Astrocyte (in vitro differentiated cells and primary cell): ENCODE measurements at regions not wholly inside any gene's neighbourhood (a gene's known extent, or its start where the extent isn't known, plus 50 kb on each side); places are given as distances from the start of the nearest gene placed in this dataset.

Experiments
- DNase-seq: peaks from one replicate; pipeline ENCODE4 v3.0.0-alpha.2; 2010; ENCODE audit warnings: low read depth
- FAIRE-seq: peaks from 2 replicates; lab custom pipeline; 2011; peaks lifted over from hg19 to GRCh38; lab: Jason Lieb, UNC
- H2AFZ ChIP-seq: 2 replicates; pipeline ENCODE4 v1.6.0; 2012; ENCODE audit warnings: low read depth, low read length, inconsistent platforms
- H3K27ac ChIP-seq: 2 replicates; pipeline ENCODE4 v1.5.1; 2011; ENCODE audit warnings: low read depth, low read length, inconsistent platforms
- H3K27me3 ChIP-seq: 2 replicates; pipeline ENCODE4 v1.6.0; 2011; ENCODE audit warnings: low read length, inconsistent platforms; ENCODE audit not compliant: insufficient read depth
- H3K36me3 ChIP-seq: 2 replicates; pipeline ENCODE4 v1.5.1; 2011; ENCODE audit warnings: low read length, inconsistent platforms; ENCODE audit not compliant: insufficient read depth
- H3K4me1 ChIP-seq: 2 replicates; pipeline ENCODE4 v1.5.1; 2011; ENCODE audit warnings: low read length, inconsistent platforms; ENCODE audit not compliant: insufficient read depth
- H3K4me2 ChIP-seq: 2 replicates; pipeline ENCODE4 v1.6.0; 2012; ENCODE audit warnings: low read length, inconsistent platforms
- H3K4me3 ChIP-seq: 2 replicates; pipeline ENCODE4 v1.5.1; 2011; ENCODE audit warnings: low read depth, mild to moderate bottlenecking, low read length, inconsistent platforms; ENCODE audit not compliant: insufficient read depth
- H3K79me2 ChIP-seq: 2 replicates; pipeline ENCODE4 v1.6.0; 2012; ENCODE audit warnings: mild to moderate bottlenecking, low read length, inconsistent platforms; ENCODE audit not compliant: insufficient read depth
- H3K9ac ChIP-seq: 2 replicates; pipeline ENCODE4 v1.6.0; 2012; ENCODE audit warnings: mild to moderate bottlenecking, low read length, inconsistent platforms
- H3K9me3 ChIP-seq: 2 replicates; pipeline ENCODE4 v1.5.1; 2012; ENCODE audit warnings: low read depth, mild to moderate bottlenecking, low read length, inconsistent platforms; ENCODE audit not compliant: insufficient read depth
- H4K20me1 ChIP-seq: 2 replicates; pipeline ENCODE4 v1.6.0; 2012; ENCODE audit warnings: low read length, inconsistent platforms; ENCODE audit not compliant: insufficient read depth
- H3K27ac Mint-ChIP-seq: one replicate; pipeline ENCODE4 v1.8.0; 2021; ENCODE audit warnings: mild to moderate bottlenecking, mixed read lengths; ENCODE audit not compliant: unreplicated experiment
- H3K27me3 Mint-ChIP-seq: one replicate; pipeline ENCODE4 v1.8.0; 2021; ENCODE audit warnings: low read depth, mixed read lengths; ENCODE audit not compliant: unreplicated experiment
- H3K36me3 Mint-ChIP-seq: one replicate; pipeline ENCODE4 v1.8.0; 2021; ENCODE audit warnings: low read depth, mixed read lengths; ENCODE audit not compliant: unreplicated experiment
- H3K4me1 Mint-ChIP-seq: one replicate; pipeline ENCODE4 v1.8.0; 2021; ENCODE audit warnings: low read depth, mixed read lengths; ENCODE audit not compliant: unreplicated experiment
- H3K4me3 Mint-ChIP-seq: one replicate; pipeline ENCODE4 v1.8.0; 2021; ENCODE audit warnings: mild to moderate bottlenecking, moderate library complexity, mixed read lengths; ENCODE audit not compliant: unreplicated experiment
- H3K9me3 Mint-ChIP-seq: one replicate; pipeline ENCODE4 v1.8.0; 2021; ENCODE audit warnings: mild to moderate bottlenecking, mixed read lengths; ENCODE audit not compliant: unreplicated experiment
- CTCF ChIP-seq: IDR thresholded peaks from 2 replicates; pipeline ENCODE4 v1.5.1; 2011; ENCODE audit warnings: low read depth, mild to moderate bottlenecking, inconsistent platforms, low read length, moderate library complexity; ENCODE audit not compliant: insufficient read depth
- EZH2 ChIP-seq: IDR thresholded peaks from 2 replicates; pipeline ENCODE4 v1.6.1; 2012; ENCODE audit warnings: mild to moderate bottlenecking, low read length, inconsistent platforms; ENCODE audit not compliant: insufficient read depth

DNA sequence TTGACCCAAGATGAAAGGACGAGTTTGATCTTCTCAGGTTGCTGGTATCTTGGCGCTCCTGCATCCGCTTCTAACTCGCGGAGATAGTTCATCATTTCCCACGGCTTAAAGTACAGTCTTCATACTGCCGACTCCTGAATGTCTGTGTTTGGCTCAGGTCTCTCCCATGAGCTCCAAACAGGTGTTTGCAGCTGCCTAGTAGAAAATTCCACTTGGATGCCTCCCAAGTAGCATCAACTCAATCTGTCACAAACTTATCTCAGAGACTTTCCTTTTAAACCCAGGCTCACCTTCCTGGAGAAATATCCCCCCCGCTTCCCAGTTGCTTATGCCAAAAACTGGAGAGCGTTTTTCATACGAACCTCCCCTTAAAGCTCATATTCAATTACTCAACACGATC lies 986.5 kb downstream of the TBC1D22A start:
- Mint-ChIP-seq H3K36me3 (no peaks in the 10 kb centered on the region), H3K4me1 (peaks cover 2% of the 10 kb centered on the region), H3K9me3 (peaks cover 2% of the 10 kb centered on the region), H3K4me3 (no peak overlapping the region), H3K27ac (no peak overlapping the region), H3K27me3 (peaks cover 23% of the 10 kb centered on the region)
- H3K36me3 ChIP-seq, result no peaks in the 10 kb centered on the region
- no peak overlapping the region for H3K27ac ChIP-seq
- FAIRE-seq (no peak), DNase-seq (no peak)
- TF ChIP-seq CTCF (no peak), EZH2 (no peak)
- H3K9me3 ChIP-seq, result peaks cover 4% of the 10 kb centered on the region
- H2AFZ ChIP-seq, result no peak overlapping the region
- no peaks in the 10 kb centered on the region for H4K20me1 ChIP-seq
- H3K9ac ChIP-seq, result no peak overlapping the region
- H3K4me1 ChIP-seq, result no peaks in the 10 kb centered on the region
- no peak overlapping the region for H3K4me3 ChIP-seq
- H3K27me3 ChIP-seq, result no peaks in the 10 kb centered on the region
- no peaks in the 10 kb centered on the region for H3K79me2 ChIP-seq
- H3K4me2 ChIP-seq, result no peak overlapping the region

DNA sequence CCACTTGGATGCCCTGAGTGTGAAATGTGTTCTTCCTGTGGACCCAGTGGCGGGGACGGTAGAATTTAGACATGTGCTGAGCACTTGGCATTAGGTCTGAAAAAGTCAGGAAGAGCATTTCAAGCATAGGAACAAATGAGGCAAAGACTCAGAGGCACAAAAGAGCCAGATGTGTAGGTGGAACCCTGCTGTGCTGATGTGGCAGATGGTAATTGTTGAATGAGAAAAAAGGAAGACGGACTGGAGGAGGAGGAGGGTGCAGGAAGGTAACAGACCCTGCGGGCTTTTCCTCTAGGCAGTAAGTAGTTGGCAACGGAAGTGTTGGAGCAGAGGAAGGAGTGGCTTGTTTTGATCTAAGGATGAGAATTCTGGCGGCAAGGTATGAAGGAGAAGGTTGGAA lies 985.8 kb downstream of the TBC1D22A start:
- Histone ChIP-seq H2AFZ (no peak overlapping the region), H3K9me3 (peaks cover 4% of the 10 kb centered on the region), H3K4me1 (no peaks in the 10 kb centered on the region), H3K27ac (no peak overlapping the region), H3K4me2 (no peak overlapping the region), H3K79me2 (no peaks in the 10 kb centered on the region), H3K4me3 (no peak overlapping the region), H3K36me3 (no peaks in the 10 kb centered on the region), H3K27me3 (no peaks in the 10 kb centered on the region), H3K9ac (no peak overlapping the region), H4K20me1 (no peaks in the 10 kb centered on the region)
- DNase-seq, result no peak
- H3K4me1 Mint-ChIP-seq, result peaks cover 4% of the 10 kb centered on the region
- no peak overlapping the region for H3K4me3 Mint-ChIP-seq
- TF ChIP-seq EZH2 (no peak), CTCF (no peak)
- peaks cover 2% of the 10 kb centered on the region for H3K9me3 Mint-ChIP-seq
- FAIRE-seq, result no peak
- H3K27ac Mint-ChIP-seq, result no peak overlapping the region
- H3K36me3 Mint-ChIP-seq, result no peaks in the 10 kb centered on the region
- H3K27me3 Mint-ChIP-seq, result peaks cover 23% of the 10 kb centered on the region

- Histone ChIP-seq H3K27me3 (no peaks in the 10 kb centered on the region), H3K27ac (no peak overlapping the region), H3K4me1 (no peaks in the 10 kb centered on the region), H3K4me2 (no peak overlapping the region), H3K9ac (no peak overlapping the region), H3K9me3 (peaks cover 4% of the 10 kb centered on the region), H4K20me1 (no peaks in the 10 kb centered on the region), H3K4me3 (no peak overlapping the region), H2AFZ (no peak overlapping the region), H3K79me2 (no peaks in the 10 kb centered on the region), H3K36me3 (no peaks in the 10 kb centered on the region)
- Mint-ChIP-seq H3K27me3 (peaks cover 20% of the 10 kb centered on the region), H3K27ac (no peak overlapping the region), H3K4me1 (peaks cover 7% of the 10 kb centered on the region), H3K9me3 (peaks cover 7% of the 10 kb centered on the region), H3K4me3 (peak overlapping the region; percentile 57), H3K36me3 (no peaks in the 10 kb centered on the region)
- TF ChIP-seq EZH2, result no peak
- no peak for TF ChIP-seq CTCF
- FAIRE-seq, result no peak
- DNase-seq, result no peak
Measured at GRCh38 chr22:47740109-47740805, 977.8 kb downstream of the TBC1D22A start.
